Kidney (tissue), 13 donors: ENCODE measurements at regions not wholly inside any gene's neighbourhood (a gene's known extent, or its start where the extent isn't known, plus 50 kb on each side); places are given as distances from the start of the nearest gene placed in this dataset.

Experiments
- DNase-seq, 5 donors: peaks; one replicate each; pipeline ENCODE4 v3.0.0-alpha.2; 2013 to 2020
- FAIRE-seq: peaks from 2 replicates; lab custom pipeline; 2012; peaks lifted over from hg19 to GRCh38; lab: Jason Lieb, UNC
- H3K27ac ChIP-seq, 2 donors: one replicate each; pipeline ENCODE4 v1.7.0; 2013; ENCODE audit warnings: low read depth in 2 of 2, low read length in 2 of 2, inconsistent platforms in 1 of 2
- H3K27me3 ChIP-seq: one replicate; pipeline ENCODE4 v1.7.1; 2013; ENCODE audit warnings: low read length, inconsistent platforms; ENCODE audit not compliant: control insufficient read depth, insufficient read depth
- H3K36me3 ChIP-seq, 3 donors: one replicate each; pipeline versions ENCODE4 v1.7.0 to v1.7.1; 2013; ENCODE audit warnings: low read length in 3 of 3, control low read depth in 1 of 3, inconsistent platforms in 1 of 3; ENCODE audit not compliant: insufficient read depth in 3 of 3, control insufficient read depth in 2 of 3
- H3K4me1 ChIP-seq, 3 donors: one replicate each; pipeline versions ENCODE4 v1.7.0 to v1.7.1; 2013; ENCODE audit warnings: low read length in 3 of 3, inconsistent platforms in 1 of 3, low read depth in 1 of 3; ENCODE audit not compliant: control insufficient read depth in 2 of 3, insufficient read depth in 2 of 3
- H3K4me3 ChIP-seq, 3 donors: one replicate each; pipeline versions ENCODE4 v1.7.0 to v1.8.1; 2013; ENCODE audit warnings: low read length in 3 of 3, control low read depth in 1 of 3, inconsistent platforms in 1 of 3
- H3K9ac ChIP-seq, 3 donors: one replicate each; pipeline versions ENCODE4 v1.7.0 to v1.7.1; 2013; ENCODE audit warnings: low read length in 3 of 3, control low read depth in 1 of 3, inconsistent platforms in 1 of 3
- H3K9me3 ChIP-seq, 3 donors: one replicate each; pipeline versions ENCODE4 v1.7.0 to v1.7.1; 2013; ENCODE audit warnings: low read length in 3 of 3, control low read depth in 1 of 3, inconsistent platforms in 1 of 3; ENCODE audit not compliant: control insufficient read depth in 2 of 3, insufficient read depth in 1 of 3
- intact Hi-C: fragments of 100-400 bp; cut with DNase I; formaldehyde crosslinking; loops from one replicate; pipeline ENCODE4 v1.11.1; 2022
- TF ChIP-seq, protein P1 (sequence below): IDR thresholded peaks from 3 replicates; pipeline ENCODE4 v1.5.1; 2012; ENCODE audit warnings: mild to moderate bottlenecking, moderate library complexity, borderline replicate concordance; ENCODE audit not compliant: insufficient read depth; ENCODE audit errors: extremely low read depth
- donor health status: control.
- donor health status: control.
- donor health status: control.
- donor health status: control.
- donor health status: control.
- donor health status: DM: yes; HTN: yes; CAD: no.
- donor health status: Normal renal cell carcinoma (clear cell type).

GRCh38 chr9:97768746-97769145 is 71.6 kb upstream of the XPA start:
- Histone ChIP-seq H3K9me3 (no peaks in the 10 kb centered on the region), H3K27me3 (no peaks in the 10 kb centered on the region), H3K4me3 (no peak overlapping the region), H3K27ac (no peak overlapping the region), H3K4me1 (no peaks in the 10 kb centered on the region), H3K36me3 (no peaks in the 10 kb centered on the region), H3K9ac (no peak overlapping the region)
- DNase-seq (no peak), FAIRE-seq (no peak)
- intact Hi-C loops = no loop called here
- TF ChIP-seq, protein P1, sequence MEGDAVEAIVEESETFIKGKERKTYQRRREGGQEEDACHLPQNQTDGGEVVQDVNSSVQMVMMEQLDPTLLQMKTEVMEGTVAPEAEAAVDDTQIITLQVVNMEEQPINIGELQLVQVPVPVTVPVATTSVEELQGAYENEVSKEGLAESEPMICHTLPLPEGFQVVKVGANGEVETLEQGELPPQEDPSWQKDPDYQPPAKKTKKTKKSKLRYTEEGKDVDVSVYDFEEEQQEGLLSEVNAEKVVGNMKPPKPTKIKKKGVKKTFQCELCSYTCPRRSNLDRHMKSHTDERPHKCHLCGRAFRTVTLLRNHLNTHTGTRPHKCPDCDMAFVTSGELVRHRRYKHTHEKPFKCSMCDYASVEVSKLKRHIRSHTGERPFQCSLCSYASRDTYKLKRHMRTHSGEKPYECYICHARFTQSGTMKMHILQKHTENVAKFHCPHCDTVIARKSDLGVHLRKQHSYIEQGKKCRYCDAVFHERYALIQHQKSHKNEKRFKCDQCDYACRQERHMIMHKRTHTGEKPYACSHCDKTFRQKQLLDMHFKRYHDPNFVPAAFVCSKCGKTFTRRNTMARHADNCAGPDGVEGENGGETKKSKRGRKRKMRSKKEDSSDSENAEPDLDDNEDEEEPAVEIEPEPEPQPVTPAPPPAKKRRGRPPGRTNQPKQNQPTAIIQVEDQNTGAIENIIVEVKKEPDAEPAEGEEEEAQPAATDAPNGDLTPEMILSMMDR = no peak

GRCh38 chr9:97769208-97769607 is 72.1 kb upstream of the XPA start:
- intact Hi-C loops = no loop called here
- DNase-seq = no peak
- no peak for FAIRE-seq
- Histone ChIP-seq H3K36me3 (no peaks in the 10 kb centered on the region), H3K4me3 (no peak overlapping the region), H3K4me1 (no peaks in the 10 kb centered on the region), H3K9ac (no peak overlapping the region), H3K9me3 (no peaks in the 10 kb centered on the region), H3K27me3 (no peaks in the 10 kb centered on the region), H3K27ac (no peak overlapping the region)
- TF ChIP-seq, protein P1 = no peak

GRCh38 chr9:97770808-97771372 is 73.8 kb upstream of the XPA start:
- DNase-seq = no peak
- intact Hi-C loops = no loop called here
- Histone ChIP-seq H3K36me3 (no peaks in the 10 kb centered on the region), H3K27me3 (no peaks in the 10 kb centered on the region), H3K9me3 (no peaks in the 10 kb centered on the region), H3K27ac (no peak overlapping the region), H3K4me3 (no peak overlapping the region), H3K4me1 (no peaks in the 10 kb centered on the region), H3K9ac (no peak overlapping the region)
- TF ChIP-seq, protein P1 = no peak
- FAIRE-seq = no peak

GRCh38 chr9:97771641-97772040 is 74.5 kb upstream of the XPA start:
- DNase-seq (no peak), FAIRE-seq (no peak)
- Histone ChIP-seq H3K27me3 (no peaks in the 10 kb centered on the region), H3K9ac (no peak overlapping the region), H3K9me3 (no peaks in the 10 kb centered on the region), H3K27ac (no peak overlapping the region), H3K36me3 (no peaks in the 10 kb centered on the region), H3K4me1 (no peaks in the 10 kb centered on the region), H3K4me3 (no peak overlapping the region)
- intact Hi-C loops = no loop called here
- TF ChIP-seq, protein P1 = no peak
